Prostate gland (tissue), 2 donors: ENCODE measurements at regions not wholly inside any gene's neighbourhood (a gene's known extent, or its start where the extent isn't known, plus 50 kb on each side); places are given as distances from the start of the nearest gene placed in this dataset.

Experiments
- CTCF ChIP-seq, 4 experiments: fragments of 200-600 bp in 2 of 4; fragments of 450-650 bp in 2 of 4; sonication (generic) in 2 of 4; IDR thresholded peaks; 1 replicate in 3 of 4; 2 replicates in 1 of 4; pipeline ENCODE4 v1.5.1; 2016 to 2019; ENCODE audit warnings: antibody characterized with exemption in 4 of 4, mild to moderate bottlenecking in 2 of 4, moderate library complexity in 2 of 4
- POLR2A ChIP-seq: fragments of 450-650 bp; IDR thresholded peaks from one replicate; pipeline ENCODE4 v1.6.1; 2016; ENCODE audit warnings: antibody characterized with exemption, mild to moderate bottlenecking
- POLR2AphosphoS5 ChIP-seq: sonication (generic); formaldehyde crosslinking; IDR thresholded peaks from one replicate; pipeline ENCODE4 v1.6.1; 2017; ENCODE audit warnings: antibody characterized with exemption

GRCh38 chrX:45660477-45660876, 459.8 kb upstream of the DIPK2B start:
- TF ChIP-seq CTCF (IDR thresholded peaks at IDR 0.05) (no peak), POLR2A (no peak), POLR2AphosphoS5 (no peak)
